ENCODE measurements at regions not wholly inside any gene's neighbourhood (a gene's known extent, or its start where the extent isn't known, plus 50 kb on each side); places are given as distances from the start of the nearest gene placed in this dataset.

GRCh38 chr18:60984510-60984909, 348.7 kb upstream of the CDH20 start:
- no peak for DNase-seq

DNA sequence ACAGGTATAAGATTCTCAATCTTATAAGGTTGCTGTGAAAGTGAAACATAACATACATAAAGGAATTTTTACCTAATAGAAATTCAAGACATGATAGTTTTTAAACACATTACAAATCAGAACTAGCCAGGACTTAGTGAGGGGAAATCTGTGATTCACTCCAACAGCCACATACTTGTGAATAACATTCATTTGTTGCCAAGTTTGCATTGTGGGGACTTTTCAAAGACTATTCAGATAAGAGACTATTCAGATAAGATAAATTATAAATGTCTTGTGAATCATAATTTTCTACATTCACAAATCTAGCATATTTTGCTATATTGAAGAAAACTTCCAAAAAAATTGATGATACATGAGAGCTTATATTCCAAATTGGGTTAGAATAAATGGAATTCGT, 345.3 kb upstream of the CDH20 start:
- DNase-seq, result no peak

DNA sequence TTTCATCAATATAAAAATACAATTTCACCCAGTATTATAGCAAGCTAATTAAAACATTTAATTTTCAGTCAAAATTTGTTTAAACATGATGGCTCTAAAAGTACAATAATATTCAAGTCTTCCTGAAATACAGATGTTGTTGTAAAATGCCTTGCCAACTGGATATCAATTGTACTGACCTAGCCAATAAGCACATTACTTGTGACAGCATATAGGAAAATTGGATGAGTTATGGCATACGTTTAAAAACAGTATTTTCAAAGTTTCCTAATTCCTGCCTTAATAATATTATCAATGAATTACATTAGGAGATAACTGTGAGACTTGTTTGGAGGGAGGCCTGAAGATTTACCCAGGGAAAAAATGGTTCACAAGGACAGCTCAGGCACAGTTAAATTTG, 336.9 kb upstream of the CDH20 start:
- DNase-seq, result no peak

GRCh38 chr18:60996822-60997221, 336.4 kb upstream of the CDH20 start:
- no peak for DNase-seq

GRCh38 chr18:61001138-61001537, 332.1 kb upstream of the CDH20 start:
- DNase-seq, result no peak

- DNase-seq, result no peak
Measured at GRCh38 chr18:61006687-61007224, 326.5 kb upstream of the CDH20 start.

DNA sequence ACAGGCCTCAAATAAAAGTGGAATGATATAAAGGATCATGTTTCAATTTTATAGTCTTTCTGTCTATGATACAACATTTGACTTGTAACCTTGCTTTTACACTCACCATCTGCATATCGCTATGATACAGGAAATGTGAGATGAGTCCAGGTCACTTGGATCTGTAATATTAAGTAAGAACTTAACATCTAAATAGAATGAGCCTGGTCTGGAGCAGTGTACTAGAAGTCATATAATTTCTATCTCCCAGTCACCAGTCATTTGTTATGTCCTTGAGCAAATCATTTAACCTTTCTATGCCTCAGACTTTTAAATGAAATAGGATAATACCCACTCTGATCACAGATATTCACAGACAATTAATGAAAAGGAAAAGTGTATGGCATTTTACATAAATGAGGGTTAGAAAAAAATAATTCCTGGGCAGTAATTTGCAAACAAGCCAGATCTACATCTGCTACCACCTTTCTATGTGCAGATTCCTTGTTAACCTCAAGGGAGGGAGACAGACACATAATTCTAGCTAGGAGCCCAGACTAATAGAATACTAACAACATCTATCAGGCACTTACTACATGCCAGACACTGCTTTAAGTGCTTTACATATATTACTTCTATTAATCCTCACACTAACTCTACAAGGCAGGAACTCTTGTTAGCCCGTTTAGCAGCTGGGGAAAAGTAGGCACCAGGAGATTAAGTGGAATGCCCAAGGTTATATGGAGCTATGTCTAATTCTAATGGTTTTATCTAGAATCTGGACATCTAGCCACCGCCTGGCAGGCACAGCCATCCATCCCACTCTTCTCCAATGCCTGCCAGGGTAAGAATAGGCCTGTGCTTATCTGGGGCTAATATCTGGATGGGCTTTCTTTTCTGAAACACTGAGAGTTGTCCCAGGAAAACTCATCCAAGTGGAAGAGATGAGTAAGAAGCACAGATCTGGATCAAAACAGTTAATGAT, 313.6 kb upstream of the CDH20 start:
- DNase-seq, result peak; percentile 72

GRCh38 chr18:61025596-61025995, 307.6 kb upstream of the CDH20 start:
- no peak for DNase-seq

GRCh38 chr18:61031626-61032025, 301.6 kb upstream of the CDH20 start:
- DNase-seq, result no peak

GRCh38 chr18:61034580-61034979, 298.6 kb upstream of the CDH20 start:
- no peak for DNase-seq

DNA sequence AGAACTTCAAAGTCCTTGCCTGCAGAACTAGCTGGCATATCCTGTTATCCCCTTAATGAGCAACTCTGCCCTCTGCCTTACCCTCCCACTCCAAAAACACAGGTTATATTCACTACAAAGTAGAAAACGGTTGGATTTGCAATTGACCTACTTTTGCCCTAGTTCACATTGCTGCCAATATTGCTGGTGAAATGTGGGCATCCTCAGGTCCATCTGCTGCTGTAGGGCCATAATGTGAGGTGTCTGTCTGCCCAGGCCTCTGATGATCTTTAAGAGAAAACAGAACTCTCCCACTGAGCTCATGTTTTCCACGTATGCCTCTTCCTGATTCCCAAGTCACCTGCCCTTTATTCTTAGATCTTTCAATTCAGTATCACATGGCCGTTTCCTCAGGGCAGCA, 294.0 kb upstream of the CDH20 start:
- no peak for DNase-seq

- DNase-seq, result no peak
Measured at GRCh38 chr18:61047794-61048193, 285.4 kb upstream of the CDH20 start.

GRCh38 chr18:61057443-61057842, 275.8 kb upstream of the CDH20 start:
- DNase-seq, result no peak

- DNase-seq, result no peak
Measured at GRCh38 chr18:61062258-61062657, 271.0 kb upstream of the CDH20 start.

DNA sequence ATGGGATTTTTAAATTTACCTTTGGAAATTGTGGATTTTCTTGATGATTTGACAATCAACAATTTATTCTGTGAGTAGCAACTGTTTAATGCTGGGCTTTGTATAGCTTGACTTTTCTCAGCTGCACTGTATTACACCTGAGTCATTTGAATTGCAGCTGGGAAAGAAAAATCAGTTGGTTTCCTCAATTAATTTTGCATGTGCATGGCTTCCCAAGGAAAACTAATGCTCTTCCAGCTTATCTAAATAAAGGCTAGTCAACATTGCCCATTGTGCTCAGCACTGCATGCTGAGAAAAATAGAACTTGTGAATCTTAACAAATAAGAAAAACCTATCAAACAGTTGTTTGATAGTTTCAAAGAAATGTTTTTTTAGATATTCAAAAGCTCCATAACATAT, 268.3 kb upstream of the CDH20 start:
- DNase-seq, result no peak

- DNase-seq, result no peak
Measured at GRCh38 chr18:61076986-61077385, 256.2 kb upstream of the CDH20 start.

- no peak for DNase-seq
Measured at GRCh38 chr18:61079714-61080113, 253.5 kb upstream of the CDH20 start.

DNA sequence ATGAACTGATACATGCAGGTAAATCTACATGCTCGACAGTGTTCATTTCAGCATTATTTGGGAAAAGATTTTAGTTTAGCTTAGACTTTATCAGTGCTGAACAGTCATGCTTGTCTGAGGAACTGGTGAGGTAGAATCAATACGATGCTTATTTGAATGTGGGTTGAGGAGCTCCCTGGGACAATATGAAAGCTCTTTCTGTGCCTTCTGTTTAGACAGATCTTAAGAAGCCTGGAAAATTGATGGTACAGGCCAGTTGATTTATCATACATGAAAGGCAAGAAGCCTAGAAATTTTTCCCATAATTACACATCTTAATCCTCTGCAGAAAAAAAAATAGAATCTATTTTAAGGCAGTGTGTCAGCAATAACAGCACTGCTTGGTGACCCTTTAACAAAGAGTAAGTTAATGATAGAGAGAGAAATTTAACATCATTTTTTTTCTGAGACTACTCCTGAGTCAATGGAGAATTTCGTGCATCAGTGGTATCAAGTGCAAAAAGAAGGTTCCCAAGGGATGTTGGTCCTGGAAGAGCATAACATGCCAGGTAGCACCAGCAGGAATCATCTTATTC, 252.2 kb upstream of the CDH20 start:
- no peak for DNase-seq

DNA sequence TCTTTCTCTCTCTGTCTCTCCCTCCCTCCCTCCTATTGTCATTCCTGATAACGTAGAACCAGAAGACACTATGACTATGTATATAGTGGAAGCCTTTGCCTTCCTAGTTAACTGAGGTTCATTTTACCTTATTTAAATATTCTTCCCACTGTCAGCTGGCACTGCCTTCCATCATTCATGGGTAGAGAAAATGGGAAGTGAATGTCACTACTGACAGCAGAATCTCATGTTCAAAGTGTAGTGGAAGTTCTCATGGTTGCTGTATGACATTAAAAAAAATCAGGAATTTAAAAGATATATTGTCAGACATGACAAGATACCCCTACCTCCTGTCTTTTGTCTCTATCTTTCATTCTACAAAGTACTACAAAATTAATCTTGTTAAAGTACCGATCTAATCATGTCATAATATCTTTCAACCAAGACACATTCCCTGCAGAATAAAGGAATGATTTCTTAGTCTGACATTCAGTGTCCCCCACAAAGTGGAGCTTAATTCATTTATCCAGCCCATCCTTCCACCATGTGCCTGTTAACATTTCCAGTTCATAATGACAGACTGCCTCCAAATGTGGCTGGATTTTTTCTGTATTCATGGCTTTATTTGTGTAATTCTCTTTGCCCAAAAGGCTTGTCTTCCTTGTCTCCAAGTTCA, 250.1 kb upstream of the CDH20 start:
- no peak for DNase-seq

DNA sequence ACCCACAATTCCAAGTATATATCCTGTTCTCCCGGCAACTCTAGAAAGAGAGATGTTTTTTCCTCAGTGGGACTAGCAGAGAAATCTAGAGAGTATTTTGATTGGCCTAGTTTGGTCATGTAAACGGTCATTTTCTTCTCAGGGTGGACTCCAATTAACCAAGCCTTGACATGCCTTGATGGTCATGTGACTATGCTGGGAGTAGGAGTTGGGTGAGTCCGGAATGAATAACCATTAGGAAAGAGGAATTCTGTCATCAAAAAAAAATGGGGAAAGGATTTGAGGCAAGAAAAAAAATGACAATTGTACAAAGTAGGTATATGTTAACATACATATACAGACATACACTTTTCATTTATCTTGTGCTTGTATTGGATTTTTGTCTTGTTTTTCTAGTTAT, 248.2 kb upstream of the CDH20 start:
- no peak for DNase-seq

GRCh38 chr18:61085761-61086160, 247.5 kb upstream of the CDH20 start:
- no peak for DNase-seq

DNA sequence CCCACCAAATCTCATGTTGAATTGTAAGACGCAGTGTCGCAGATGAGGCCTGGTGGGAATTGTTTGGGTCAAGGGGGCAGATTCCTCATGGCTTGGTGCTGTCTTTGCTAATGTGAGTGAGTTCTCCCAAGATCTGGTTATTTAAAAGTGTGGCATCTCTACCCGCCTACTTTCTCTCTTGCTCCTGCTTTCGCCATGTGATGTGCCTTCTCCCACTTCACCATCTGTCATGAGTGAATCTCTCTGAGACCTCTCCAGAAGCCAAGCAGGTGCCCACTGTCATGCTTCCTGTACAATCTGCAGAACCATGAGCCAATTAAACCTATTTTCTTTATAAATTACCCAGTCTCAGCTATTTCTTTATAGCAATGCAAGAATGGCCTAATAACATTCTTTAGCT, 246.6 kb upstream of the CDH20 start:
- no peak for DNase-seq

DNA sequence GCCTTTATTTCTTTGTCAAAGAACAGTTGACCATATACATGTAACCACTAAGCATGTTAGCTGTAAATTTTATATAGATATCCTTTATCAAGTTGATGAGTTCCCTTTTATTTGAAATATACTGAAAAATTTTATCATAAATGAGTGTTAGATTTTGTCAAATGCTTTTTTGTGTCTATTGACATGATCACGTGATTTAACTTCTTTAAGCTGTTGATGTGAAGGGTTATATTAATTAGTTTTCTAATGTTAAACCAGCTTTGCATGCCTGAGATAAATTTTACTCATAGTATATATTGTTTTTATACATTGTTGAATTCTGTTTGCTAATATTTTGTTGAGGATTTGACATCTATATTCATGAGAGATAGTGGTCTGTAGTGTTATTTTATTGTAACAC, 241.9 kb upstream of the CDH20 start:
- no peak for DNase-seq

DNA sequence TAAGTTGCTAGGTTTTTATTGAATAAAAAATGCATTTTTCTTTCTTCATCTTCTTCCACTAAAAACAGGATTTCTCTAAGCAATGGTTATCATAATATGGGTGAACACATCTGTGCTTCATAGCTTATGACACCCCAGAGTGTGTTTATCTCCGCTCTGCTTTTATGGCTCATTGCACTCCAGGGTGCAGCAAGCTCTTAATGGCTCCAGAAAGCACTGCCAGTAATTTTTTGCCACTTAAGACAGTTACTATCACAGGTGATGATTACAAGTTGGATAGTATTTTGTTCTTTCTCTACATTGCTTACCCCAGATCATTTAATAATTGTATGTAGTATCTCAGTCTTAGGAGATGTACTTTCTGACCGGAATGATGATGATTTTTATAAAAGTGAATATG, 239.3 kb upstream of the CDH20 start:
- DNase-seq, result no peak

All from NCI-H524 treated with DMSO at 0.1 percent for 48 hours (cell line).